Upper lobe of left lung (tissue), 6 donors: ENCODE measurements at regions not wholly inside any gene's neighbourhood (a gene's known extent, or its start where the extent isn't known, plus 50 kb on each side); places are given as distances from the start of the nearest gene placed in this dataset.

Experiments
- ATAC-seq, 2 donors: fragments of 200-7000 bp; cut with Tn5 transposase; one replicate each; pipeline ENCODE4 v1.9.1; 2022; ENCODE audit warnings: mild to moderate bottlenecking in 2 of 2, moderate library complexity in 2 of 2; ENCODE audit not compliant: low FRiP score in 2 of 2
- DNase-seq, 2 donors: peaks; one replicate each; pipeline ENCODE4 v3.0.0-alpha.2; 2019 to 2020
- H3K27ac ChIP-seq, 4 donors: fragments of 200-600 bp; sonication (generic); one replicate each; pipeline ENCODE4 v1.5.1; 2016 to 2019
- H3K27me3 ChIP-seq, 4 donors: fragments of 200-600 bp; sonication (generic); one replicate each; pipeline ENCODE4 v1.5.1; 2017 to 2019
- H3K36me3 ChIP-seq, 4 donors: fragments of 200-600 bp; sonication (generic); one replicate each; pipeline ENCODE4 v1.5.1; 2016 to 2019
- H3K4me1 ChIP-seq, 4 donors: fragments of 200-600 bp; sonication (generic); one replicate each; pipeline ENCODE4 v1.5.1; 2018 to 2019
- H3K4me3 ChIP-seq, 4 donors: fragments of 200-600 bp; sonication (generic); one replicate each; pipeline ENCODE4 v1.5.1; 2017 to 2019; ENCODE audit warnings: mild to moderate bottlenecking in 2 of 4, moderate library complexity in 1 of 4
- H3K9me3 ChIP-seq, 4 donors: fragments of 200-600 bp; sonication (generic); one replicate each; pipeline ENCODE4 v1.5.1; 2018 to 2019
- CTCF ChIP-seq, 6 experiments: fragments of 450-650 bp in 4 of 6; fragments of 200-600 bp in 2 of 6; sonication (generic) in 2 of 6; IDR thresholded peaks; one replicate each; pipeline ENCODE4 v1.5.1; 2016 to 2019; ENCODE audit warnings: antibody characterized with exemption in 6 of 6
- EP300 ChIP-seq, 4 donors: sonication (generic); formaldehyde crosslinking; IDR thresholded peaks; one replicate each; pipeline ENCODE4 v1.5.1; 2017; ENCODE audit warnings: antibody characterized with exemption in 4 of 4, control low read depth in 2 of 4
- POLR2A ChIP-seq, 4 donors: fragments of 450-650 bp; IDR thresholded peaks; one replicate each; pipeline ENCODE4 v1.5.1; 2016 to 2017; ENCODE audit warnings: antibody characterized with exemption in 4 of 4, mild to moderate bottlenecking in 2 of 4
- POLR2AphosphoS5 ChIP-seq, 2 donors: sonication (generic); formaldehyde crosslinking; IDR thresholded peaks; one replicate each; pipeline ENCODE4 v1.5.1; 2017; ENCODE audit warnings: antibody characterized with exemption in 2 of 2
- WGBS, 2 donors: methylation state at CpG; one replicate each; pipeline ENCODE4 v1.1.5; 2017 to 2018; 5-methylcytosine and 5-hydroxymethylcytosine counted together
- donor health status: DM: no; HTN: no; CAD: no; lungs with moderate emphysema.
- donor health status: DM: no; HTN: yes; CAD: no; lungs with severe emphysema.

- TF ChIP-seq POLR2AphosphoS5 (IDR thresholded peaks at IDR 0.05) (no peak), POLR2A (IDR thresholded peaks at IDR 0.05) (no peak), CTCF (IDR thresholded peaks at IDR 0.05) (no peak), EP300 (IDR thresholded peaks at IDR 0.05) (no peak)
- H3K27ac ChIP-seq: no peak overlapping the region
- H3K27me3 ChIP-seq: no peaks in the 10 kb centered on the region
- DNase-seq (no peak), ATAC-seq (no peak)
- no peaks in the 10 kb centered on the region for H3K4me1 ChIP-seq
- no peak overlapping the region for H3K4me3 ChIP-seq
- no peaks in the 10 kb centered on the region for H3K9me3 ChIP-seq
- WGBS, 2 donors: 77 to 82% methylated on average over 5 of the region's 5 CpGs
- no peaks in the 10 kb centered on the region for H3K36me3 ChIP-seq
Measured at GRCh38 chr11:96643173-96643572, 253.4 kb downstream of the JRKL start.

- H3K27me3 ChIP-seq: no peaks in the 10 kb centered on the region
- H3K4me3 ChIP-seq: no peak overlapping the region
- DNase-seq: no peak
- 78 to 85% methylated on average over 5 of the region's 5 CpGs for WGBS, 2 donors
- no peaks in the 10 kb centered on the region for H3K4me1 ChIP-seq
- no peaks in the 10 kb centered on the region for H3K36me3 ChIP-seq
- no peak overlapping the region for H3K27ac ChIP-seq
- no peaks in the 10 kb centered on the region for H3K9me3 ChIP-seq
- ATAC-seq: no peak
- no peak for TF ChIP-seq POLR2AphosphoS5 (IDR thresholded peaks at IDR 0.05)
Measured at GRCh38 chr11:96647621-96648020, 257.8 kb downstream of the JRKL start.

- DNase-seq (no peak), ATAC-seq (no peak)
- WGBS, 2 donors: 57 to 84% methylated on average over 2 of the region's 2 CpGs
- no peak overlapping the region for H3K27ac ChIP-seq
- H3K4me3 ChIP-seq: no peak overlapping the region
- H3K4me1 ChIP-seq: no peaks in the 10 kb centered on the region
- no peaks in the 10 kb centered on the region for H3K9me3 ChIP-seq
- no peak for TF ChIP-seq POLR2AphosphoS5 (IDR thresholded peaks at IDR 0.05)
- TF ChIP-seq CTCF (IDR thresholded peaks at IDR 0.05): no peak
- no peak for TF ChIP-seq POLR2A (IDR thresholded peaks at IDR 0.05)
- TF ChIP-seq EP300 (IDR thresholded peaks at IDR 0.05): no peak
- H3K27me3 ChIP-seq: no peaks in the 10 kb centered on the region
- no peaks in the 10 kb centered on the region for H3K36me3 ChIP-seq
Measured at GRCh38 chr11:96648991-96649390, 259.2 kb downstream of the JRKL start.

- no peaks in the 10 kb centered on the region for H3K27me3 ChIP-seq
- no peaks in the 10 kb centered on the region for H3K36me3 ChIP-seq
- no peaks in the 10 kb centered on the region for H3K9me3 ChIP-seq
- ATAC-seq: no peak
- H3K4me3 ChIP-seq: no peak overlapping the region
- no peak for DNase-seq
- no peak for TF ChIP-seq EP300 (IDR thresholded peaks at IDR 0.05)
- TF ChIP-seq CTCF (IDR thresholded peaks at IDR 0.05): no peak
- no peak for TF ChIP-seq POLR2A (IDR thresholded peaks at IDR 0.05)
- TF ChIP-seq POLR2AphosphoS5 (IDR thresholded peaks at IDR 0.05): no peak
- no peak overlapping the region for H3K27ac ChIP-seq
- no peaks in the 10 kb centered on the region for H3K4me1 ChIP-seq
- WGBS, 2 donors: 86 to 91% methylated on average over 2 of the region's 2 CpGs
Measured at GRCh38 chr11:96652516-96652915, 262.7 kb downstream of the JRKL start.

GRCh38 chr11:96655474-96655873 is 265.7 kb downstream of the JRKL start:
- Histone ChIP-seq H3K9me3 (no peaks in the 10 kb centered on the region), H3K4me3 (no peak overlapping the region), H3K27ac (no peak overlapping the region), H3K4me1 (no peaks in the 10 kb centered on the region), H3K36me3 (no peaks in the 10 kb centered on the region), H3K27me3 (no peaks in the 10 kb centered on the region)
- DNase-seq (no peak), ATAC-seq (no peak)
- WGBS, 2 donors: 87% methylated on average over 2 of the region's 2 CpGs
- no peak for TF ChIP-seq POLR2AphosphoS5 (IDR thresholded peaks at IDR 0.05)
- TF ChIP-seq POLR2A (IDR thresholded peaks at IDR 0.05): no peak
- no peak for TF ChIP-seq EP300 (IDR thresholded peaks at IDR 0.05)
- TF ChIP-seq CTCF (IDR thresholded peaks at IDR 0.05): no peak
